Cardiac muscle cell (in vitro differentiated cells and primary cell): ENCODE measurements at regions not wholly inside any gene's neighbourhood (a gene's known extent, or its start where the extent isn't known, plus 50 kb on each side); places are given as distances from the start of the nearest gene placed in this dataset.
A peak's percentile ranks its signal among the peaks of the same experiment; 100 is the strongest.

Experiments
- DNase-seq, 2 donors: peaks; one replicate each; pipeline versions ENCODE4 v3.0.0 to v3.0.0-alpha.2; 2010 to 2017; ENCODE audit warnings: low read depth in 1 of 2, low spot score in 1 of 2
- H3K27ac ChIP-seq: fragments of 200-600 bp; sonication (generic); 2 replicates; pipeline ENCODE4 v1.5.1; 2016
- H3K27me3 ChIP-seq: fragments of 200-600 bp; sonication (generic); 2 replicates; pipeline ENCODE4 v1.6.0; 2016; ENCODE audit warnings: control low read depth
- H3K36me3 ChIP-seq: fragments of 200-600 bp; sonication (generic); 2 replicates; pipeline ENCODE4 v1.5.1; 2016; ENCODE audit warnings: control low read depth
- H3K4me1 ChIP-seq: fragments of 200-600 bp; sonication (generic); 2 replicates; pipeline ENCODE4 v1.8.1; 2017; ENCODE audit warnings: low read depth, mild to moderate bottlenecking, mixed run types
- H3K4me3 ChIP-seq: fragments of 200-600 bp; sonication (generic); 2 replicates; pipeline ENCODE4 v1.5.1; 2016; ENCODE audit warnings: mild to moderate bottlenecking
- H3K9me3 ChIP-seq: fragments of 200-600 bp; sonication (generic); 2 replicates; pipeline ENCODE4 v1.5.1; 2017; ENCODE audit warnings: low read depth, mild to moderate bottlenecking, control low read depth
- TF ChIP-seq, protein P1 (sequence below): IDR thresholded peaks from 2 replicates; pipeline ENCODE4 v1.5.1; 2012; ENCODE audit warnings: low read depth, mild to moderate bottlenecking, low read length

DNA sequence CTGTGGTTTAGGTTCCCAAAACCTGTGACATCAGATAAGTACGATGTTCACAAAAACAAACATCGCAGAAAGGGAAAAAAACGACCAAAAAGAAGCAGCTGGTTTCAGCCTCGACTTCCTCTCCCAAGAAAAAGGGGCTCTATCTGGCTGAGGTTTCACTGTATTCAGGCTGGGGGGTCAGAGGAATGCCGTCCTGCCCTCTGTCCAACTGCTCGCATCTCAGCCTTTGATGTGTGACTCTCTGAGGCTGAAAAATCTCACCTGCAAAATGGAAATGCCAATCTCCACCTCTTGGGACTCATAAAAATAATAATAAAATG is 123.6 kb upstream of the PTPN1 start:
- TF ChIP-seq, protein P1, sequence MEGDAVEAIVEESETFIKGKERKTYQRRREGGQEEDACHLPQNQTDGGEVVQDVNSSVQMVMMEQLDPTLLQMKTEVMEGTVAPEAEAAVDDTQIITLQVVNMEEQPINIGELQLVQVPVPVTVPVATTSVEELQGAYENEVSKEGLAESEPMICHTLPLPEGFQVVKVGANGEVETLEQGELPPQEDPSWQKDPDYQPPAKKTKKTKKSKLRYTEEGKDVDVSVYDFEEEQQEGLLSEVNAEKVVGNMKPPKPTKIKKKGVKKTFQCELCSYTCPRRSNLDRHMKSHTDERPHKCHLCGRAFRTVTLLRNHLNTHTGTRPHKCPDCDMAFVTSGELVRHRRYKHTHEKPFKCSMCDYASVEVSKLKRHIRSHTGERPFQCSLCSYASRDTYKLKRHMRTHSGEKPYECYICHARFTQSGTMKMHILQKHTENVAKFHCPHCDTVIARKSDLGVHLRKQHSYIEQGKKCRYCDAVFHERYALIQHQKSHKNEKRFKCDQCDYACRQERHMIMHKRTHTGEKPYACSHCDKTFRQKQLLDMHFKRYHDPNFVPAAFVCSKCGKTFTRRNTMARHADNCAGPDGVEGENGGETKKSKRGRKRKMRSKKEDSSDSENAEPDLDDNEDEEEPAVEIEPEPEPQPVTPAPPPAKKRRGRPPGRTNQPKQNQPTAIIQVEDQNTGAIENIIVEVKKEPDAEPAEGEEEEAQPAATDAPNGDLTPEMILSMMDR, result no peak

DNA sequence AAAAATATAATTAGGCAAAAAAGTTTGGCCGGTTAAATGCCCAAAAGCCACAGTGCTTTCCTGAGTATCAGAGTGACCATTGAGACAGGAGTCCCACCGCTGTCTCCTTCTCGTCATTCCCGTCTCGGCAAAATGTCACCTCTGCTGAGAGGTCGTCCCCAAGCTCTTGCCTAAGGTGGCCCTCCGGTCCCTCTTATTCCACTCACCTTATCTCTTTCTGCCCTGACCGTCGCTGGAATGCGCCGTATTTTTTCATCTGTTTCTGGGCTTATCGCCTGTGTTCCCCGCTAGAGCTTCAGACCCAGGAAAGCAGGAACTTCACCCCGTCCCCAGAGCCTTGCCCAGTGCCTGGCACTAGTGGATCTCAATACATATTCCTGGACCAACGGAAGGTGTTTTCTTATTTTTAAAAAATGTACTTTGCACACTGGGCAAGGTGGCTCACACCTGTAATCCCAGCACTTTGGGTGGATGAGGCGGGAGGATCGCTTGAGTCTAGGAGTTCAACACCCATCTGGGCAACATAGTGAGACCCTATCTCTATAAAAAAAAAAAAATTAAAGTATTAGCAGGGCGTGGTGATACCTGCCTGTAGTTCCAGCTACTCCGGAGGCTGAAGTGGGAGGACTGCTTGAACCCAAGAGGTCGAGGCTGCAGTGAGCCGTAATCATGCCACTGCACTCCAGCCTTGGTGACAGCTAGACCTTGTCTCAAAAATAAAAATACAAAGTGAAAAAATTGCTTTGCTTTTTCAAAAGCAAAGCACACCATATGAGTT is 122.8 kb upstream of the PTPN1 start:
- TF ChIP-seq, protein P1, result no peak
- DNase-seq, result peak in 1 of 2 donors; percentile 43
- Histone ChIP-seq H3K9me3 (no peaks in the 10 kb centered on the region), H3K4me3 (no peak overlapping the region), H3K4me1 (peaks cover 22% of the 10 kb centered on the region), H3K27me3 (no peaks in the 10 kb centered on the region), H3K36me3 (no peaks in the 10 kb centered on the region), H3K27ac (no peak overlapping the region)

More for the DNA sequence above, 123.6 kb upstream of the PTPN1 start:
- Histone ChIP-seq H3K27ac (no peak overlapping the region), H3K4me3 (no peak overlapping the region), H3K9me3 (no peaks in the 10 kb centered on the region), H3K27me3 (no peaks in the 10 kb centered on the region), H3K36me3 (no peaks in the 10 kb centered on the region), H3K4me1 (peaks cover 22% of the 10 kb centered on the region)
- DNase-seq, result no peak

DNA sequence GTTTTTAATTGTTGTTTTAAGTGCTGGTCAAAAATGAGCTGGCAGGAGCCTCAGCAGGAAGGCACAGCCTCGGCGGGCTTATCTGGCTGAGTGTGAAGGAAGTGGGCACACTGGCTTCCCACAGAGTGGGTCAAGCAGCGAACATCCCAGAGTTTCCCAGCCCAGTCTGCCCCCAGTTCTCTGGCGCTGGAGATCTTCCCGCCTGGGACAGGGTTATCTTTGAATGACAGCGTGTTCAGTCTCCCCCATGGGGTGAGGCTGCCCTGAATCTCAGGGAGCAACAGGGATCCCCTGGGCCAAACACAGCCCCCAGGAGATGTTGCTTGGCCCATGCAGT is 122.2 kb upstream of the PTPN1 start:
- Histone ChIP-seq H3K4me3 (no peak overlapping the region), H3K27me3 (no peaks in the 10 kb centered on the region), H3K4me1 (peaks cover 22% of the 10 kb centered on the region), H3K27ac (no peak overlapping the region), H3K36me3 (no peaks in the 10 kb centered on the region), H3K9me3 (no peaks in the 10 kb centered on the region)
- peak in 1 of 2 donors; percentile 36 for DNase-seq
- TF ChIP-seq, protein P1, result no peak

DNA sequence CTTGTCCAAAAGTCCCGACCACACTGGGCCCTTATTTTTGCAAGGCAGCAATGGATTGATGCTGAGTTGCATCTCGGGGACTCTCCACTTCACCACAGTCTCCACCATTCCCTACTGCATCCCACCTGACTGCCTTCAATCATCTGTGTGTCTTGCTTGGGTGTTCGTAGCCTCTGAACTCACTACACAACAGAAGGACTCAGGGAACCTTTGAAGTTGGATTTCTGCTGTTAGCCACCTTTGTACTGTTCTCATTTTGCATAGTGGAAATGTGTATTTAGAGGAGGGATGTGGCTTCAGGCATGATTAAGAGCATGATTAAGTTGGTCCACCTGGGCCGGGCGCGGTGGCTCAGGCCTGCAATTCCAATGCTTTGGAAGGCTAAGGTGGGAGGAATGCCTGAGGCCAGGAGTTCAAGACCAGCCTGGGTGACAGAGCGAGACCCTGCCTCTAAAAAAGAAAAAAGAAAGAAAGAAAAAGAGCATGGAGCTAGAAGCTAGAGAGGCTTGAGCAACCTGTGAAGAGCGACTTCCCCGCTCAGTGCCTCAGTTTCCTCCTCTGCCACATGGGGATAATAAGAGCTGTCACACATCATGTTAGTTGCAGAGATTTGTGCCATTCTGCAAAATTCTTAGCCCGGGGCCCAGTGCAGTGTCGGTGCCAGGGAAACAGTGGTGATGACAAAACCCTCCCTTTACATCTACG is 121.3 kb upstream of the PTPN1 start:
- TF ChIP-seq, protein P1, result no peak
- no peak for DNase-seq

DNA sequence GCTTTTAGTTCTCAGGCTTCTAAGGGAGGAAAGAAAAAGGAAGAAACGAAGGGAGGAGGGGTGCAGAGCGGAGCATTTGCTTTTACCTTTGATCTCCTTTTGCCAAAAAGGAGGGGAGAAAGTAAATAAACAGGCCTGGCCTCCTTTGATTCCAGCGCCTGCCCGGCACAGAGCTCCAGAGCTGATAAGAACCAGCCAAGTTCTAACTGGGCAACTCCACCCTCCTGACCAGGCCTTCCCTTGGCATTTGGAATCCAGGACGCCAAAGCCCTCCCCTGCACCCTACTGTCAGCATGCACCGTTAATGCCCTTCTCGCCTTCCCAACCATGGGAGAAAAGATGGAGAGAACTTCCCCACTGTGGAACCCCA is 120.8 kb upstream of the PTPN1 start:
- Histone ChIP-seq H3K27ac (no peak overlapping the region), H3K27me3 (no peaks in the 10 kb centered on the region), H3K4me3 (no peak overlapping the region), H3K36me3 (no peaks in the 10 kb centered on the region), H3K9me3 (no peaks in the 10 kb centered on the region), H3K4me1 (peaks cover 22% of the 10 kb centered on the region)
- no peak for DNase-seq
- TF ChIP-seq, protein P1, result no peak

More for the DNA sequence above, 121.3 kb upstream of the PTPN1 start:
- Histone ChIP-seq H3K9me3 (no peaks in the 10 kb centered on the region), H3K4me1 (peaks cover 22% of the 10 kb centered on the region), H3K36me3 (no peaks in the 10 kb centered on the region), H3K27me3 (no peaks in the 10 kb centered on the region), H3K27ac (no peak overlapping the region), H3K4me3 (no peak overlapping the region)
